Calu3 (cell line): ENCODE measurements at regions not wholly inside any gene's neighbourhood (a gene's known extent, or its start where the extent isn't known, plus 50 kb on each side); places are given as distances from the start of the nearest gene placed in this dataset.

ENCODE experiments used
- BruUV-seq: library from RNA; stranded (reverse); fragments of 400-500 nt; replicated peaks from 2 replicates; lab custom pipeline; 2021; lab: Mats Ljungman, UMichigan
- CTCF ChIA-PET: fragments of 300-600 bp; sonication (Branson Sonifier 250); formaldehyde crosslinking; loops from one replicate; lab custom pipeline; 2022; ENCODE audit warnings: antibody characterized with exemption; lab: Charles Lee
- DNase-seq: peaks from one replicate; pipeline ENCODE4 v3.0.0; 2022
- H3K27ac Mint-ChIP-seq: one replicate; pipeline ENCODE4 v1.8.0; 2022; ENCODE audit warnings: mixed read lengths; ENCODE audit not compliant: unreplicated experiment
- H3K27me3 Mint-ChIP-seq: one replicate; pipeline ENCODE4 v1.8.0; 2022; ENCODE audit warnings: mixed read lengths; ENCODE audit not compliant: unreplicated experiment
- H3K36me3 Mint-ChIP-seq: one replicate; pipeline ENCODE4 v1.8.0; 2022; ENCODE audit warnings: mild to moderate bottlenecking, moderate library complexity, mixed read lengths; ENCODE audit not compliant: insufficient read depth, unreplicated experiment
- H3K4me1 Mint-ChIP-seq: one replicate; pipeline ENCODE4 v1.8.0; 2022; ENCODE audit warnings: mild to moderate bottlenecking, low read depth, mixed read lengths; ENCODE audit not compliant: unreplicated experiment
- H3K4me3 Mint-ChIP-seq: one replicate; pipeline ENCODE4 v1.8.0; 2022; ENCODE audit warnings: mild to moderate bottlenecking, low read depth, moderate library complexity, mixed read lengths; ENCODE audit not compliant: unreplicated experiment
- H3K9me3 Mint-ChIP-seq: one replicate; pipeline ENCODE4 v1.8.0; 2022; ENCODE audit warnings: low read depth, mixed read lengths; ENCODE audit not compliant: unreplicated experiment
- intact Hi-C: fragments of 100-400 bp; cut with micrococcal nuclease; formaldehyde crosslinking; loops from one replicate; pipeline ENCODE4 v1.10.0; 2022; ENCODE audit not compliant: unreplicated experiment
- TF ChIP-seq, protein P1 (sequence below): fragments of 200-600 bp; IDR thresholded peaks from one replicate; pipeline ENCODE4 v1.8.0; 2022; ENCODE audit warnings: antibody characterized with exemption; ENCODE audit not compliant: unreplicated experiment

DNA sequence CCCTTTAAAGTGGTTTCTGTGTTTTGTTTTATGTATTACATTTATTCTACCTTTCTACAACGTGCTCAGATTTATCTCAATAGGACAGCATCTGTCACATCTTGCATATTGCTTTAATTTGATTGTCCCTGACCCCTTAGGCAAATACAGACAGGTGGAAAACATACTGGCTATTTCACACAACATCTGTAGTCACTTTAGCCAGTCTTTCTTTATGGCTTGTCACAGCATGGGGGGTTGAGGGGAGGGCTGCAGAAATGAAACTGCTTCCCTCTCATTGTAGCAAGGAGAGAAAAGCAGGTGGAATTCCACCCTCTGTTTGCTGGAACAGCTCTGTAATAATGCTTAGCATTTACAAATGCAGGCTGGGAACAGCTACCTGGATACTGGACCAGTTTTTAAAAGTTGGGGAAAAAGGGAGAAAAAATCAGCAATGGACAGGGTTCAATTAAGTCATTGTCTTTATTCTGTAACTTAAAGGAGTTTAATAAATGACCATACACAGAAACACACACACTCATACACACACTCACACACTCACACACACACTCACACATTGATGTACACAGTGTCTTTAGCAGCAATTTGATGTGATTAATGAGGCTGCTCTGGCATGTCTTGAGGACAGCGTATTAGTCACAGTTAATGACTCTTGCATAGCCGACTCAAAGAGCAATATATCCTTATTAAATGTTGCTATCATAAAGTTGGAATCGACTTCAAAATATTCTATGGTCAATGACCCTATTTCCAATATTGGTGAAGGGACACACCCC, 283.7 kb upstream of the GBE1 start:
- CTCF ChIA-PET: no interaction called here
- Mint-ChIP-seq H3K4me1 (no peaks in the 10 kb centered on the region), H3K9me3 (no peaks in the 10 kb centered on the region), H3K4me3 (no peak overlapping the region), H3K36me3 (no peaks in the 10 kb centered on the region), H3K27me3 (no peaks in the 10 kb centered on the region), H3K27ac (no peak overlapping the region)
- TF ChIP-seq, protein P1, sequence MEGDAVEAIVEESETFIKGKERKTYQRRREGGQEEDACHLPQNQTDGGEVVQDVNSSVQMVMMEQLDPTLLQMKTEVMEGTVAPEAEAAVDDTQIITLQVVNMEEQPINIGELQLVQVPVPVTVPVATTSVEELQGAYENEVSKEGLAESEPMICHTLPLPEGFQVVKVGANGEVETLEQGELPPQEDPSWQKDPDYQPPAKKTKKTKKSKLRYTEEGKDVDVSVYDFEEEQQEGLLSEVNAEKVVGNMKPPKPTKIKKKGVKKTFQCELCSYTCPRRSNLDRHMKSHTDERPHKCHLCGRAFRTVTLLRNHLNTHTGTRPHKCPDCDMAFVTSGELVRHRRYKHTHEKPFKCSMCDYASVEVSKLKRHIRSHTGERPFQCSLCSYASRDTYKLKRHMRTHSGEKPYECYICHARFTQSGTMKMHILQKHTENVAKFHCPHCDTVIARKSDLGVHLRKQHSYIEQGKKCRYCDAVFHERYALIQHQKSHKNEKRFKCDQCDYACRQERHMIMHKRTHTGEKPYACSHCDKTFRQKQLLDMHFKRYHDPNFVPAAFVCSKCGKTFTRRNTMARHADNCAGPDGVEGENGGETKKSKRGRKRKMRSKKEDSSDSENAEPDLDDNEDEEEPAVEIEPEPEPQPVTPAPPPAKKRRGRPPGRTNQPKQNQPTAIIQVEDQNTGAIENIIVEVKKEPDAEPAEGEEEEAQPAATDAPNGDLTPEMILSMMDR: no peak
- intact Hi-C loops: no loop called here
- no TSS peak for BruUV-seq
- DNase-seq: no peak

DNA sequence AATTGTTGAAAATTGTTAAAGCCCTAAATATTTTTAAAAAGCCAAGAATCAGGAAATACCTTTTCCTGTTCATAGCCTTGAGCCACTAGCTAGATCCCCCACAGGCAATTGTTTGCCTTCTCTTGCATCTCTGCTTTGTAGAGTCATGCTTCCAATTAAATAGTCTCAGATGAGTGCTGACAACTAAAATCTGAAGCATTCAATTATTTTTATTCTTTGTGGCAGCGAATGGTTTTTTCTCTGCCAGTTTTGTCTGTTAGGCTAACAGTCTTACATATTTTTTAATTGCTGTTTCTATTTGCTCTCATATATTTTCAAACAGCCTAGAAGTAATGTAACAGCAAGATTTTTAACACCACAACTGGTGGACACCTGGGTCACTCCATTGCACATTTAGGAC, 277.1 kb upstream of the GBE1 start:
- H3K27me3 Mint-ChIP-seq: no peaks in the 10 kb centered on the region
- TF ChIP-seq, protein P1: no peak
- H3K4me1 Mint-ChIP-seq: no peaks in the 10 kb centered on the region
- BruUV-seq: no TSS peak
- H3K9me3 Mint-ChIP-seq: no peaks in the 10 kb centered on the region
- CTCF ChIA-PET: no interaction called here
- DNase-seq: no peak
- no peaks in the 10 kb centered on the region for H3K36me3 Mint-ChIP-seq
- intact Hi-C loops: no loop called here
- no peak overlapping the region for H3K4me3 Mint-ChIP-seq
- H3K27ac Mint-ChIP-seq: no peak overlapping the region

DNA sequence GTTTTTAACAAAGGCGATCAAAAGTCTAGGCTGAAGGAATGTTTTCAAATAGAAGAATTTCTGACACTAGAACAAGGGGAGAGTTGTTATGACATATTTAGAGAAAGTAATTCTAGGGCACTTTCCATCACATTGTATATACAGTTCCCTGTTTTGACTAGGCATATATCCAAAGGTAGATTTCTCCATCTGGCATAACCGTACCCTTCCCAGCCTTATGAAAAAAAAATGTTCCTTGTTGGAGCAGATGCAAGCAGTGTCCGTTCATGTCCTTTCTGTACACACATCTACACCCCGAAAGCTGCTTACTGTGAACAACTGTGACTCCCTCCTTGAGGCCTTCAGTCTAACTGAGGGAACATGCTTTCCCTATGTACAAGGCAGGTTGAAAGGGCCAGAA, 271.7 kb upstream of the GBE1 start:
- intact Hi-C loops: no loop called here
- TF ChIP-seq, protein P1: no peak

DNA sequence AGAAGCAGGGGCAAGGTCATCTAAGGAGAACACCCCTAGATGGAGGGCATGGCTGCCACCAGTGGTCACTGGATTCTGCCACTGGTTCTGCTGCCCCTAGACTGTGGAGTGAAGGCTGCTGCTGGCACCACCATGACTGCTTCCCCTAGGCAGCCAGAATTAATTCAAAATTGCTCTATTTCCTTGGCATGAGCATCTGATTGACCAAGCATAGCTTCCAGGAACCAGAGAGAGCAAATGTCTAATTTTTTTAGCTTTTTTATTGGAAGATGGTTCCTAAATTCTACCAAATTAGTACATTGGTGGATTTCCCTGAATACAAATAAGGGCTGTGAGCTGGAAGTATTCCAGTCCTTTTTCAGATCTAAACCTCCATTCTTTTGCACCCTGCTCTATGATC, 270.2 kb upstream of the GBE1 start:
- TF ChIP-seq, protein P1: no peak
- DNase-seq: no peak
- no TSS peak for BruUV-seq
- no peaks in the 10 kb centered on the region for H3K9me3 Mint-ChIP-seq
- H3K36me3 Mint-ChIP-seq: no peaks in the 10 kb centered on the region
- no peaks in the 10 kb centered on the region for H3K4me1 Mint-ChIP-seq
- CTCF ChIA-PET: no interaction called here
- no peak overlapping the region for H3K4me3 Mint-ChIP-seq
- no peak overlapping the region for H3K27ac Mint-ChIP-seq
- intact Hi-C loops: no loop called here
- no peaks in the 10 kb centered on the region for H3K27me3 Mint-ChIP-seq

More for the DNA sequence above, 271.7 kb upstream of the GBE1 start:
- no peak for DNase-seq
- no peak overlapping the region for H3K4me3 Mint-ChIP-seq
- H3K27me3 Mint-ChIP-seq: no peaks in the 10 kb centered on the region
- no peaks in the 10 kb centered on the region for H3K9me3 Mint-ChIP-seq
- H3K27ac Mint-ChIP-seq: no peak overlapping the region
- H3K4me1 Mint-ChIP-seq: no peaks in the 10 kb centered on the region
- CTCF ChIA-PET: no interaction called here
- H3K36me3 Mint-ChIP-seq: no peaks in the 10 kb centered on the region
- no TSS peak for BruUV-seq
